ENCODE measurements at regions not wholly inside any gene's neighbourhood (a gene's known extent, or its start where the extent isn't known, plus 50 kb on each side); places are given as distances from the start of the nearest gene placed in this dataset.

GRCh38 chr12:58071994-58072393 lies 130.6 kb downstream of the ATP23 start:
- DNase-seq (no peak), ATAC-seq (ENCODE audit: insufficient read depth, low FRiP score) (no peak)
- Histone ChIP-seq H3K4me1 (ENCODE audit: control insufficient read depth in 5 of 5, insufficient read depth in 5 of 5, low read length in 5 of 5) (peaks cover 0 to 4% (median 0%) of the 10 kb centered on the region in 5 donors), H3K9ac (ENCODE audit: insufficient read depth in 1 of 2, low read length in 2 of 2) (no peak overlapping the region), H3K4me3 (no peak overlapping the region), H3K27ac (ENCODE audit: low read depth in 1 of 2, low read length in 1 of 2) (no peak overlapping the region), H3K9me3 (ENCODE audit: control insufficient read depth in 4 of 4, insufficient read depth in 3 of 4, low read length in 3 of 4) (peaks cover 0 to 2% (median 0%) of the 10 kb centered on the region in 4 donors), H3K36me3 (ENCODE audit: control insufficient read depth in 4 of 4, insufficient read depth in 4 of 4, low read length in 4 of 4) (no peaks in the 10 kb centered on the region), H3K27me3 (ENCODE audit: control insufficient read depth in 3 of 3, insufficient read depth in 3 of 3, low read length in 2 of 3) (no peaks in the 10 kb centered on the region)
- 92 to 98% methylated on average over 2 of the region's 2 CpGs for WGBS, 2 donors
- TF ChIP-seq CTCF (IDR thresholded peaks at IDR 0.05; ENCODE audit: control extremely low read depth, extremely low read depth), result no peak

DNA sequence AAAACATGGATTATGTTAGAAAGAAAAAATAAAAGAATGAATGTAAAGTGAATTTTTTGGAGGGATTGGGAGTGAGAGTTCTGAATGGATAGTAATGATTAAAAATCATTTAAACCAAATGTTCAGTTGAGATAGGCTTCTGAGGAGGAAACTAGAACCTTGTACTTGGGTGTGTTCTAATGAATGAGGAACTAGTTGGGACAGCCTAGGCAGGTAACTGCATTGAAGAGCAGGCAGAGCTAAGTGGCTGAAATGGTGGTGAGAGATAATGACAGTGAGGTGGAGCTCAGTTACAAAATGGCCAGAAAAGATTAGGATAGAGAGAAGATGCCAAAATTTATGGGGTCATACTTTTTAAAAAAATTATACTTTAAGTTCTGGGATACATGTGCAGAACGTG lies 132.9 kb downstream of the ATP23 start:
- Histone ChIP-seq H3K4me3 (no peak overlapping the region), H3K27ac (ENCODE audit: low read depth in 1 of 2, low read length in 1 of 2) (no peak overlapping the region), H3K9ac (ENCODE audit: insufficient read depth in 1 of 2, low read length in 2 of 2) (no peak overlapping the region), H3K27me3 (ENCODE audit: control insufficient read depth in 3 of 3, insufficient read depth in 3 of 3, low read length in 2 of 3) (no peaks in the 10 kb centered on the region), H3K36me3 (ENCODE audit: control insufficient read depth in 4 of 4, insufficient read depth in 4 of 4, low read length in 4 of 4) (no peaks in the 10 kb centered on the region), H3K4me1 (ENCODE audit: control insufficient read depth in 5 of 5, insufficient read depth in 5 of 5, low read length in 5 of 5) (peaks cover 0 to 3% (median 0%) of the 10 kb centered on the region in 5 donors), H3K9me3 (ENCODE audit: control insufficient read depth in 4 of 4, insufficient read depth in 3 of 4, low read length in 3 of 4) (no peaks in the 10 kb centered on the region)
- WGBS, 2 donors, result 100% methylated on average over 1 of the region's 1 CpG
- no peak for TF ChIP-seq CTCF (IDR thresholded peaks at IDR 0.05; ENCODE audit: control extremely low read depth, extremely low read depth)
- ATAC-seq (ENCODE audit: insufficient read depth, low FRiP score) (no peak), DNase-seq (no peak)

- H3K4me3 ChIP-seq, result no peak overlapping the region
- no peak for TF ChIP-seq CTCF (IDR thresholded peaks at IDR 0.05; ENCODE audit: control extremely low read depth, extremely low read depth)
- no peak for ATAC-seq (ENCODE audit: insufficient read depth, low FRiP score)
- no peak overlapping the region for H3K9ac ChIP-seq (ENCODE audit: insufficient read depth in 1 of 2, low read length in 2 of 2)
- 77 to 91% methylated on average over 1 of the region's 1 CpG for WGBS, 2 donors
- H3K36me3 ChIP-seq (ENCODE audit: control insufficient read depth in 4 of 4, insufficient read depth in 4 of 4, low read length in 4 of 4), result no peaks in the 10 kb centered on the region
- no peak overlapping the region for H3K27ac ChIP-seq (ENCODE audit: low read depth in 1 of 2, low read length in 1 of 2)
- no peaks in the 10 kb centered on the region for H3K4me1 ChIP-seq (ENCODE audit: control insufficient read depth in 5 of 5, insufficient read depth in 5 of 5, low read length in 5 of 5)
- H3K9me3 ChIP-seq (ENCODE audit: control insufficient read depth in 4 of 4, insufficient read depth in 3 of 4, low read length in 3 of 4), result no peaks in the 10 kb centered on the region
- H3K27me3 ChIP-seq (ENCODE audit: control insufficient read depth in 3 of 3, insufficient read depth in 3 of 3, low read length in 2 of 3), result no peaks in the 10 kb centered on the region
- DNase-seq, result no peak
Observed at GRCh38 chr12:58079806-58080205, 138.4 kb downstream of the ATP23 start.

DNA sequence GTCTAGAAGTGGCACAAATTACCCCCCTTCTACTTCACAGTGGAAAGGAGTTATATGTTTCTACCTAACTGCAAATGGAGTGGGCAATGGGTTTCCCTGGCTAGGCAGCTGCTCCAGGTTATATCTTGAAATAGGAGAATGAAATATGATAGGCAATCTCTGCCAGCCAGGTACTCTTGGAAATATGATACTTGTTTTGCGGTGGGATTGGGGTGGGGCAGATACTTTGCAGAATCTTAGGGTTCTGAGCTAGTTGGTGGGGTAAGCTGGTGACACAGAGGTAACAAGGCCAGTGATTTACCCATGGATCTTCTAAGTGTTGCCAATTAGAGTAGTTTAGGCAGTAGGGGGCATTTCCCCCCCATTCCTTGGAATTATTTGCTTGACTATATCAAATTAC lies 140.1 kb downstream of the ATP23 start:
- no peak overlapping the region for H3K9ac ChIP-seq (ENCODE audit: insufficient read depth in 1 of 2, low read length in 2 of 2)
- DNase-seq (no peak), ATAC-seq (ENCODE audit: insufficient read depth, low FRiP score) (no peak)
- no peak for TF ChIP-seq CTCF (IDR thresholded peaks at IDR 0.05; ENCODE audit: control extremely low read depth, extremely low read depth)
- H3K36me3 ChIP-seq (ENCODE audit: control insufficient read depth in 4 of 4, insufficient read depth in 4 of 4, low read length in 4 of 4), result no peaks in the 10 kb centered on the region
- no peak overlapping the region for H3K27ac ChIP-seq (ENCODE audit: low read depth in 1 of 2, low read length in 1 of 2)
- peaks cover 0 to 1% (median 0%) of the 10 kb centered on the region in 4 donors for H3K9me3 ChIP-seq (ENCODE audit: control insufficient read depth in 4 of 4, insufficient read depth in 3 of 4, low read length in 3 of 4)
- H3K4me3 ChIP-seq, result no peak overlapping the region
- no peaks in the 10 kb centered on the region for H3K4me1 ChIP-seq (ENCODE audit: control insufficient read depth in 5 of 5, insufficient read depth in 5 of 5, low read length in 5 of 5)
- WGBS, 2 donors, result 0% methylated on average over 1 of the region's 1 CpG
- no peaks in the 10 kb centered on the region for H3K27me3 ChIP-seq (ENCODE audit: control insufficient read depth in 3 of 3, insufficient read depth in 3 of 3, low read length in 2 of 3)

Measured in lung (tissue), 11 donors.